K562 (cell line): ENCODE measurements at regions not wholly inside any gene's neighbourhood (a gene's known extent, or its start where the extent isn't known, plus 50 kb on each side); places are given as distances from the start of the nearest gene placed in this dataset.

ENCODE experiments used
- BCL6 ChIP-seq: fragments of 250-450 bp; sonication (Bioruptor Pico); IDR thresholded peaks from 2 replicates; pipeline ENCODE4 v1.4.0; 2020
- BRF2 ChIP-seq: IDR thresholded peaks from 3 replicates; pipeline ENCODE4 v1.6.1; 2011; ENCODE audit warnings: borderline replicate concordance, mild to moderate bottlenecking; ENCODE audit not compliant: insufficient read length, insufficient read depth
- CHCHD3 ChIP-seq: fragments of 250-450 bp; sonication (Bioruptor Pico); IDR thresholded peaks from 2 replicates; pipeline ENCODE4 v2.1.2; 2022; ENCODE audit warnings: mild to moderate bottlenecking
- DACH1 ChIP-seq: fragments of 450-650 bp; IDR thresholded peaks from 2 replicates; pipeline ENCODE4 v1.6.1; 2018; ENCODE audit not compliant: partially characterized antibody
- E2F3 ChIP-seq: fragments of 250-450 bp; sonication (Bioruptor Pico); IDR thresholded peaks from 2 replicates; pipeline ENCODE4 v1.4.0; 2020; ENCODE audit warnings: mild to moderate bottlenecking
- MED1 ChIP-seq: sonication (generic); formaldehyde crosslinking; IDR thresholded peaks from 2 replicates; pipeline ENCODE4 v1.8.1; 2023; ENCODE audit warnings: missing genetic modification reagents, borderline replicate concordance
- MNT ChIP-seq, 2 experiments: fragments of 450-650 bp; conservative IDR thresholded peaks; 2 replicates each; pipeline ENCODE4 v1.6.1; 2017; ENCODE audit warnings: mild to moderate bottlenecking in 2 of 2, moderate library complexity in 2 of 2
- RFX7 ChIP-seq: fragments of 250-450 bp; sonication (Bioruptor Pico); IDR thresholded peaks from 2 replicates; pipeline ENCODE4 v1.5.1; 2021; ENCODE audit warnings: mild to moderate bottlenecking
- RUNX1 ChIP-seq: sonication (generic); IDR thresholded peaks from 2 replicates; pipeline ENCODE4 v1.6.1; 2016; ENCODE audit warnings: antibody characterized with exemption, low read depth
- SMAD4 ChIP-seq: fragments of 250-450 bp; sonication (Bioruptor Pico); conservative IDR thresholded peaks from 2 replicates; pipeline ENCODE4 v1.8.0; 2021; ENCODE audit warnings: inconsistent platforms, mild to moderate bottlenecking, moderate library complexity
- TRIM25 ChIP-seq: fragments of 450-650 bp; IDR thresholded peaks from 2 replicates; pipeline ENCODE4 v1.7.0; 2016; ENCODE audit warnings: borderline replicate concordance
- TSC22D4 ChIP-seq: fragments of 450-650 bp; IDR thresholded peaks from 2 replicates; pipeline ENCODE4 v1.6.1; 2016; ENCODE audit warnings: missing genetic modification characterization, missing biosample characterization, control low read depth
- ZFP30 ChIP-seq: fragments of 250-450 bp; sonication (Bioruptor Pico); IDR thresholded peaks from 2 replicates; pipeline ENCODE4 v1.8.0; 2022; ENCODE audit warnings: moderate library complexity, mild to moderate bottlenecking, inconsistent platforms, borderline replicate concordance
- ZNF274 ChIP-seq: IDR thresholded peaks from 2 replicates; pipeline ENCODE4 v1.6.1; 2011; ENCODE audit warnings: low read depth, mild to moderate bottlenecking, low read length, moderate library complexity, borderline replicate concordance

- TF ChIP-seq TSC22D4 (tag) (no peak), RUNX1 (no peak), BRF2 (no peak), MNT (conservative IDR thresholded peaks at IDR 0.05) (peak in 1 of 2 experiments; percentile 56; a peak in 2 of 4 replicates), BCL6 (CRISPR knock-in tag) (no peak), CHCHD3 (CRISPR knock-in tag) (no peak), SMAD4 (CRISPR knock-in tag) (peak; percentile 31; the same call in 1 of the 2 replicates), TRIM25 (no peak), RFX7 (CRISPR knock-in tag) (no peak), MED1 (CRISPR knock-in tag) (no peak), ZNF274 (no peak), DACH1 (no peak), E2F3 (CRISPR knock-in tag) (no peak), ZFP30 (CRISPR knock-in tag) (no peak)
These were observed 73.0 kb upstream of the YWHAQ start (continued) for GRCh38 chr2:9703701-9704221.
